Nephron progenitor cell (in vitro differentiated cells): ENCODE measurements at regions not wholly inside any gene's neighbourhood (a gene's known extent, or its start where the extent isn't known, plus 50 kb on each side); places are given as distances from the start of the nearest gene placed in this dataset.

ENCODE experiments used
- DNase-seq: peaks from one replicate; pipeline ENCODE4 v3.0.0; 2021
- H3K27ac Mint-ChIP-seq: 2 replicates; pipeline ENCODE4 v1.8.0; 2021; ENCODE audit warnings: mild to moderate bottlenecking, moderate library complexity, mixed read lengths
- H3K27me3 Mint-ChIP-seq: 2 replicates; pipeline ENCODE4 v1.8.0; 2021; ENCODE audit warnings: mild to moderate bottlenecking, low read depth, mixed read lengths; ENCODE audit not compliant: poor library complexity
- H3K36me3 Mint-ChIP-seq: 2 replicates; pipeline ENCODE4 v1.8.0; 2021; ENCODE audit warnings: low read depth, mixed read lengths
- H3K4me1 Mint-ChIP-seq: 2 replicates; pipeline ENCODE4 v1.8.0; 2021; ENCODE audit warnings: mixed read lengths
- H3K4me3 Mint-ChIP-seq: 2 replicates; pipeline ENCODE4 v1.8.0; 2021; ENCODE audit warnings: mild to moderate bottlenecking, moderate library complexity, mixed read lengths
- H3K9me3 Mint-ChIP-seq: 2 replicates; pipeline ENCODE4 v1.8.0; 2021; ENCODE audit warnings: mild to moderate bottlenecking, moderate library complexity, mixed read lengths
- TF ChIP-seq, protein P1 (sequence below): fragments of 200-600 bp; sonication (generic); IDR thresholded peaks from 2 replicates; pipeline ENCODE4 v1.5.0; 2021; ENCODE audit warnings: antibody characterized with exemption

DNA sequence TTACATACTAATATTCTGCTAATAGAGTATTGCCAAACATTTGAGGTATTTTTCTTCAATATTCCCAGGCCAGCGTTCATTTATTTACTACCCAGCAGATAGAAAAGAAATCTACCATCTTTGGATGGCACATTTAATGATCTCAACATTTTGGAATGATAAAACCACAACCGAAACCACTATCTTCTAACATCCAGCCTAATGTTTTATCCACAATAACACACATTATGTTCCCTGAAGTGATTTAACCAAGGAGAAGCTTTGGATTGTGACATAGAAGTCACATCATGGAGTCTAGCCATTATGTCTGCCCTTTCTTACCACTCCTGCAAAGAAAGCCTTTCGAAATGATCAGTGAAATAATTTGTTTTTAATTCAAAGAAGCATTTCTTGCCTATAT lies 497.1 kb upstream of the PLXNA2 start:
- DNase-seq: no peak
- H3K36me3 Mint-ChIP-seq: peaks cover 7% of the 10 kb centered on the region
- no peaks in the 10 kb centered on the region for H3K4me1 Mint-ChIP-seq
- peaks cover 27% of the 10 kb centered on the region for H3K9me3 Mint-ChIP-seq
- TF ChIP-seq, protein P1, sequence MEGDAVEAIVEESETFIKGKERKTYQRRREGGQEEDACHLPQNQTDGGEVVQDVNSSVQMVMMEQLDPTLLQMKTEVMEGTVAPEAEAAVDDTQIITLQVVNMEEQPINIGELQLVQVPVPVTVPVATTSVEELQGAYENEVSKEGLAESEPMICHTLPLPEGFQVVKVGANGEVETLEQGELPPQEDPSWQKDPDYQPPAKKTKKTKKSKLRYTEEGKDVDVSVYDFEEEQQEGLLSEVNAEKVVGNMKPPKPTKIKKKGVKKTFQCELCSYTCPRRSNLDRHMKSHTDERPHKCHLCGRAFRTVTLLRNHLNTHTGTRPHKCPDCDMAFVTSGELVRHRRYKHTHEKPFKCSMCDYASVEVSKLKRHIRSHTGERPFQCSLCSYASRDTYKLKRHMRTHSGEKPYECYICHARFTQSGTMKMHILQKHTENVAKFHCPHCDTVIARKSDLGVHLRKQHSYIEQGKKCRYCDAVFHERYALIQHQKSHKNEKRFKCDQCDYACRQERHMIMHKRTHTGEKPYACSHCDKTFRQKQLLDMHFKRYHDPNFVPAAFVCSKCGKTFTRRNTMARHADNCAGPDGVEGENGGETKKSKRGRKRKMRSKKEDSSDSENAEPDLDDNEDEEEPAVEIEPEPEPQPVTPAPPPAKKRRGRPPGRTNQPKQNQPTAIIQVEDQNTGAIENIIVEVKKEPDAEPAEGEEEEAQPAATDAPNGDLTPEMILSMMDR: no peak
- H3K4me3 Mint-ChIP-seq: no peak overlapping the region
- H3K27me3 Mint-ChIP-seq: peaks cover 4% of the 10 kb centered on the region
- H3K27ac Mint-ChIP-seq: no peak overlapping the region

DNA sequence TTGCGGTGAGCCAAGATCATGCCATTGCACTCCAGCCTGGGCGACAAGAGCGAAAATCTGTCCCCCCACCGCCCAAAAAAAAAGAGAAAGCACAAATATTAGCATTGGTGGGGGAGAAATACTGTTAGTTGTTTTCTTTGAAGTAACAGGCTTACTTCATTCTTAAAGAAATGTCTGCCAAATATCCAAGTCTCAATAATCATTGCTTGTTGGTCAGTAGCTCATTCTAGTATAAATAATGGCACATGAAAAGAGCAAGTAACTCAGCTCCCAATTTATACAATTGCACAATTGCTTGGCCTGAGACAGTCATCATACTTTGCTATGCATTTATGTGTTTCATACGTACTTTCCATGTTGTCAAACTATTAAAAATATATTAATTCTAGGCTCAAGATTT lies 499.2 kb upstream of the PLXNA2 start:
- Mint-ChIP-seq H3K27me3 (peaks cover 1% of the 10 kb centered on the region), H3K36me3 (peaks cover under 1% of the 10 kb centered on the region), H3K27ac (no peak overlapping the region), H3K9me3 (peaks cover 22% of the 10 kb centered on the region), H3K4me1 (peaks cover 12% of the 10 kb centered on the region), H3K4me3 (no peak overlapping the region)
- DNase-seq: no peak
- TF ChIP-seq, protein P1: no peak

DNA sequence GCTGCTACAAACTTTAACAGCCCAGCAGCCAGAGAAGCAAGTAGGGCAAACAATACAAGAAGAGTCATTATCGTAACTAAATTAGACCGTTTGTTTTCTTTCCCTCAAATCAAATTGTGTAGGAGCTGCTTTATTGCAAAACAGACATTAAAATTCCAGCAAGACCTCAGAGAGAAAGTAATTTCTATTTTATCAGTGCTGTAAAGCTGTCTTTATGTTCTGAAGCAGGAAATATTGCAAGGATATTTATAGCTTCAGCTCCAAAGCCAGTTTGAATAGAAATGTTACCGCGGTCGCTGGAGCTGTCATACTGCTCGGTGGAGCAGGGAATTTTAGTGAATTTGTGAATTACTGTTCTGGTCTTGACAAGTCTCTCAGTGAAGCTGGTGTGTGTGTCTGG lies 503.8 kb upstream of the PLXNA2 start:
- no peak overlapping the region for H3K4me3 Mint-ChIP-seq
- H3K36me3 Mint-ChIP-seq: no peaks in the 10 kb centered on the region
- peaks cover 7% of the 10 kb centered on the region for H3K9me3 Mint-ChIP-seq
- no peak for DNase-seq
- no peaks in the 10 kb centered on the region for H3K27me3 Mint-ChIP-seq
- TF ChIP-seq, protein P1: no peak
- peak overlapping the region; percentile 77 for H3K27ac Mint-ChIP-seq
- H3K4me1 Mint-ChIP-seq: peaks cover 16% of the 10 kb centered on the region

DNA sequence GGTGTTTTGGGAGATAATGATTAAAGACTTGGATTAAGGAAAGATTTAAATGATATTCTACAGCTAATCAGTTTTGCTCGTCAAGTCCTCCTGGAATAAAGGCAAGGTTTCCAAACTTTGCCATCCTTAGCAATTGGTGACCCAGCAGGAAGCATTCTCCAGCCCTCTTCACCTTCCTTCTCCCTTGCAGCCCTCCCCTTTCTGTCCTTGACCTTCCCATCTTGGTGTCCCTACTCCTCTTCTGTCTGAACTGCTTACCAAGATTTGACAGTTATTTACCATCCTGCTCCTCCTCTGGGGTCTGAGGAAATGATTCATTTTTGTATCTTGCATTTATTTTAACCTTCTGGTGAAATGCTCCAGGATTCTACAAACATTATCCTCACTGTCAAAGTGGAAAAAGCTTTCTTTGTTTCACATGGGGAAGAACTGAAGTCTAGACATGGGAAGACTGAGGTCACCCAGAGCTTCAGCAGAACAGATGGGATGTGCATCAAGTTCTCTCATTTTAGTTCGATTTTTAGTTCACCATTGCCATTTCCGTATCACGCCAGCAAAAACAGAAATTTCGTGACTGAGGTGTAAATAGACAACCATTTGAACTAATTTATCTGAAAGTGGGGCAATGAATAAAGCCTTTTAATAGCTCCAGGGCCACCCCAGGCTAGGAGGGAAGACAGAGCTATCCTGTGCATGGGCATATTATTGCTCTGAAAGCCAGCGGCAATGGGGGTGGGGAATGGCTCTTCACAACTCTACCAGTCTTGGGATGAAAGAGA lies 504.4 kb upstream of the PLXNA2 start:
- DNase-seq: no peak
- Mint-ChIP-seq H3K4me3 (no peak overlapping the region), H3K9me3 (peaks cover 7% of the 10 kb centered on the region), H3K27me3 (no peaks in the 10 kb centered on the region), H3K27ac (peak overlapping the region; percentile 77), H3K36me3 (no peaks in the 10 kb centered on the region), H3K4me1 (peaks cover 16% of the 10 kb centered on the region)
- TF ChIP-seq, protein P1: no peak

DNA sequence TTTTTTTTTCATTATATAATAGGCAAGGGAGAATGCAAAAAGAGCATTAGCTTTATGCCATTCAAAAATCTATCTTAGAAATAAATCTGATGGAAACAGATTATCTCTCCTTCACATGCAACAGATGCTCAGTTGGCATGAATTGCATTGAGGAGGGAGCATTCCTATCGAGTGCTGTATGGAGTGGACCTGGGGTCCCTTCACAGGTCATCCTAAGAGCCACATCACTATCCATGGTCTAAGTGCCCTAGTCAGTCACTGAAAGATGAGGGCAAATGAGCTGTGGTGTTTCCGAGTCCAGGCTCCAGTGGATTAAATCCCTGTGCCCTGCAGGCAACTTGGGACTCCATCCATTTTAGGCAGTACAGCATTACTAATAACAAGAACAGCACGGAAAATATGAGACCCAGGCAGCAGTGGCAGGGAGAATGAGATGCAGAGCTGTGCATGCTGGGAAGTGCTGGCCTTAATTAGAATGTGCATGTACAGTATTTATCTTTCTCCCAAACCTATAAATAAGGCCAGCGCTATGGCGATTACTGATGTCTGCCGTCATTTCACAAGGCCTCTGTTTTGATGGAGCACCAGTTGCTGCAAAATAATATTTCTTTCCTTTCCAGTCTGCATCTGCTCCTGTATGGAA lies 512.3 kb upstream of the PLXNA2 start:
- Mint-ChIP-seq H3K9me3 (no peaks in the 10 kb centered on the region), H3K36me3 (no peaks in the 10 kb centered on the region), H3K4me3 (no peak overlapping the region), H3K4me1 (no peaks in the 10 kb centered on the region), H3K27me3 (no peaks in the 10 kb centered on the region), H3K27ac (no peak overlapping the region)
- TF ChIP-seq, protein P1: no peak
- DNase-seq: no peak

DNA sequence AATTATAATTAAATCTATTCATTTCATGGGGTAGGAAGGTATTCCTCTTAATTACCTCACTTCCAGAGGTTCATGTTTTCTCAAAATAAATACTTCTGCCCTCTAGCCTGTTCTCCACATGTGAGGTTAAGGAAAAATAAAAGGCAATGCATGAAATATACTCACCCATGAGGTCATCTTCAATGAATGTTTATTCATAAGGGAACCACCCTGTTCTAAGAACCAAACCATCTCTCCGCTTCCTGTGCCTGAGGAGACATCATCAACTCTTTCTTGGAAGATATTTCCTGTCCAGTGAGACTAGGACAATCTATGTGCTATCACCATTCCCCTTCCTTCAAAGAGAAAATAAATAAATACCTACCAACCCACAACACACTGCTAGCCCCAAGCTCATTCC lies 513.7 kb upstream of the PLXNA2 start:
- TF ChIP-seq, protein P1: no peak
- DNase-seq: no peak
- Mint-ChIP-seq H3K4me3 (no peak overlapping the region), H3K9me3 (no peaks in the 10 kb centered on the region), H3K36me3 (no peaks in the 10 kb centered on the region), H3K27me3 (no peaks in the 10 kb centered on the region), H3K4me1 (no peaks in the 10 kb centered on the region), H3K27ac (no peak overlapping the region)
